ENCODE measurements at regions not wholly inside any gene's neighbourhood (a gene's known extent, or its start where the extent isn't known, plus 50 kb on each side); places are given as distances from the start of the nearest gene placed in this dataset.
A peak's percentile ranks its signal among the peaks of the same experiment; 100 is the strongest.
"Not testable (repeated sequence)": the region's sequence is repeated elsewhere in the genome, so short reads cannot be mapped to it uniquely, and the experiment has no call there.

GRCh38 chr5:152178350-152178699 is 226.8 kb downstream of the NMUR2 start:
- no peak for DNase-seq (ENCODE audit: low read depth, low spot score)

- DNase-seq (ENCODE audit: low read depth, low spot score) = no peak
Measured at GRCh38 chr5:152177626-152178349, 227.3 kb downstream of the NMUR2 start.

- DNase-seq (ENCODE audit: low read depth, low spot score) = no peak
Measured at GRCh38 chr5:152171888-152172287, 233.2 kb downstream of the NMUR2 start.

- peak; percentile 7 for DNase-seq (ENCODE audit: low read depth, low spot score)
Measured at GRCh38 chr5:152170350-152170749, 234.7 kb downstream of the NMUR2 start.

GRCh38 chr5:152164860-152165259 is 240.2 kb upstream of the GLRA1 start:
- DNase-seq (ENCODE audit: low read depth, low spot score) = peak; percentile 29

- peak; percentile 4 for DNase-seq (ENCODE audit: low read depth, low spot score)
Measured at GRCh38 chr5:152159894-152160293, 235.2 kb upstream of the GLRA1 start.

- DNase-seq (ENCODE audit: low read depth, low spot score) = not testable (repeated sequence)
Measured at GRCh38 chr5:152154452-152154851, 229.8 kb upstream of the GLRA1 start.

- DNase-seq (ENCODE audit: low read depth, low spot score) = no peak
Measured at GRCh38 chr5:152151940-152152339, 227.3 kb upstream of the GLRA1 start.

GRCh38 chr5:152151113-152151512 is 226.5 kb upstream of the GLRA1 start:
- DNase-seq (ENCODE audit: low read depth, low spot score) = no peak

- no peak for DNase-seq (ENCODE audit: low read depth, low spot score)
Measured at GRCh38 chr5:152147286-152147685, 222.6 kb upstream of the GLRA1 start.

- DNase-seq (ENCODE audit: low read depth, low spot score) = no peak
Measured at GRCh38 chr5:152146566-152146965, 221.9 kb upstream of the GLRA1 start.

- DNase-seq (ENCODE audit: low read depth, low spot score) = peak; percentile 59
Measured at GRCh38 chr5:152144556-152144955, 219.9 kb upstream of the GLRA1 start.

- DNase-seq (ENCODE audit: low read depth, low spot score) = no peak
Measured at GRCh38 chr5:152144030-152144429, 219.4 kb upstream of the GLRA1 start.

- DNase-seq (ENCODE audit: low read depth, low spot score) = peak; percentile 86
Measured at GRCh38 chr5:152142840-152143469, 218.3 kb upstream of the GLRA1 start.

GRCh38 chr5:152140347-152140746 is 215.7 kb upstream of the GLRA1 start:
- no peak for DNase-seq (ENCODE audit: low read depth, low spot score)

GRCh38 chr5:152137063-152137462 is 212.4 kb upstream of the GLRA1 start:
- no peak for DNase-seq (ENCODE audit: low read depth, low spot score)

GRCh38 chr5:152136321-152136720 is 211.7 kb upstream of the GLRA1 start:
- DNase-seq (ENCODE audit: low read depth, low spot score) = no peak

GRCh38 chr5:152135827-152136226 is 211.2 kb upstream of the GLRA1 start:
- DNase-seq (ENCODE audit: low read depth, low spot score) = no peak

- no peak for DNase-seq (ENCODE audit: low read depth, low spot score)
Measured at GRCh38 chr5:152125661-152126205, 201.1 kb upstream of the GLRA1 start.

GRCh38 chr5:152124409-152125041 is 199.9 kb upstream of the GLRA1 start:
- peak; percentile 48 for DNase-seq (ENCODE audit: low read depth, low spot score)

- DNase-seq (ENCODE audit: low read depth, low spot score) = no peak
Measured at GRCh38 chr5:152118676-152119470, 194.2 kb upstream of the GLRA1 start.

- DNase-seq (ENCODE audit: low read depth, low spot score) = no peak
Measured at GRCh38 chr5:152116934-152117333, 192.3 kb upstream of the GLRA1 start.

All from ELF-1 (cell line).